ENCODE measurements at regions not wholly inside any gene's neighbourhood (a gene's known extent, or its start where the extent isn't known, plus 50 kb on each side); places are given as distances from the start of the nearest gene placed in this dataset.
"Not testable (repeated sequence)": the region's sequence is repeated elsewhere in the genome, so short reads cannot be mapped to it uniquely, and the experiment has no call there.

- no peak for DNase-seq
Observed at GRCh38 chr3:5874931-5875341, 687.4 kb downstream of the EDEM1 start.

- DNase-seq, result no peak
Observed at GRCh38 chr3:5888851-5889250, 701.3 kb downstream of the EDEM1 start.

GRCh38 chr3:5889374-5889773, 701.9 kb downstream of the EDEM1 start:
- DNase-seq, result no peak

GRCh38 chr3:5891711-5892110, 704.2 kb downstream of the EDEM1 start:
- DNase-seq, result peak; percentile 47

GRCh38 chr3:5898106-5898505, 710.6 kb downstream of the EDEM1 start:
- DNase-seq, result no peak

- DNase-seq, result no peak
Observed at GRCh38 chr3:5899014-5899761, 711.7 kb downstream of the EDEM1 start.

- DNase-seq, result no peak
Observed at GRCh38 chr3:5917932-5918331, 730.4 kb downstream of the EDEM1 start.

- no peak for DNase-seq
Observed at GRCh38 chr3:5918626-5919025, 731.1 kb downstream of the EDEM1 start.

- DNase-seq, result no peak
Observed at GRCh38 chr3:5929027-5929426, 741.5 kb downstream of the EDEM1 start.

GRCh38 chr3:5944061-5944460, 756.6 kb downstream of the EDEM1 start:
- not testable (repeated sequence) for DNase-seq

- no peak for DNase-seq
Observed at GRCh38 chr3:5948084-5948483, 760.6 kb downstream of the EDEM1 start.

GRCh38 chr3:5951026-5951425, 763.5 kb downstream of the EDEM1 start:
- DNase-seq, result no peak

- no peak for DNase-seq
Observed at GRCh38 chr3:5972586-5972985, 785.1 kb downstream of the EDEM1 start.

GRCh38 chr3:5974630-5975322, 787.3 kb downstream of the EDEM1 start:
- DNase-seq, result no peak

- DNase-seq, result no peak
Observed at GRCh38 chr3:5977331-5977730, 789.8 kb downstream of the EDEM1 start.

GRCh38 chr3:5980475-5980874, 793.0 kb downstream of the EDEM1 start:
- DNase-seq, result no peak

- no peak for DNase-seq
Observed at GRCh38 chr3:5994651-5995050, 807.1 kb downstream of the EDEM1 start.

- DNase-seq, result no peak
Observed at GRCh38 chr3:6018456-6018855, 830.9 kb downstream of the EDEM1 start.

GRCh38 chr3:6022621-6023020, 835.1 kb downstream of the EDEM1 start:
- no peak for DNase-seq

- no peak for DNase-seq
Observed at GRCh38 chr3:6025032-6025431, 835.9 kb upstream of the GRM7 start.

GRCh38 chr3:6030648-6031047, 830.3 kb upstream of the GRM7 start:
- DNase-seq, result not testable (repeated sequence)

GRCh38 chr3:6035626-6036025, 825.3 kb upstream of the GRM7 start:
- no peak for DNase-seq

GRCh38 chr3:6039971-6040370, 820.9 kb upstream of the GRM7 start:
- no peak for DNase-seq

GRCh38 chr3:6041894-6042293, 819.0 kb upstream of the GRM7 start:
- DNase-seq, result no peak

- no peak for DNase-seq
Observed at GRCh38 chr3:6047016-6047415, 813.9 kb upstream of the GRM7 start.
